Suprapubic skin (tissue), 4 donors: ENCODE measurements at regions not wholly inside any gene's neighbourhood (a gene's known extent, or its start where the extent isn't known, plus 50 kb on each side); places are given as distances from the start of the nearest gene placed in this dataset.
"Not testable (repeated sequence)": the region's sequence is repeated elsewhere in the genome, so short reads cannot be mapped to it uniquely, and the experiment has no call there.

Experiments used
- DNase-seq, 2 donors: peaks; one replicate each; pipeline ENCODE4 v3.0.0-alpha.2; 2019; ENCODE audit warnings: low spot score in 2 of 2
- H3K27ac ChIP-seq: fragments of 200-600 bp; sonication (generic); one replicate; pipeline ENCODE4 v1.5.1; 2019
- H3K27me3 ChIP-seq: fragments of 200-600 bp; sonication (generic); one replicate; pipeline ENCODE4 v1.5.1; 2019
- H3K36me3 ChIP-seq: fragments of 200-600 bp; sonication (generic); one replicate; pipeline ENCODE4 v1.5.1; 2019
- H3K4me1 ChIP-seq: fragments of 200-600 bp; sonication (generic); one replicate; pipeline ENCODE4 v1.5.1; 2019
- H3K4me3 ChIP-seq: fragments of 200-600 bp; sonication (generic); one replicate; pipeline ENCODE4 v1.5.1; 2019; ENCODE audit warnings: mild to moderate bottlenecking
- H3K9me3 ChIP-seq: fragments of 200-600 bp; sonication (generic); one replicate; pipeline ENCODE4 v1.5.1; 2019
- CTCF ChIP-seq, 2 donors: fragments of 200-600 bp in 1 of 2; fragments of 450-650 bp in 1 of 2; sonication (generic) in 1 of 2; IDR thresholded peaks; one replicate each; pipeline ENCODE4 v1.5.1; 2016 to 2019; ENCODE audit warnings: antibody characterized with exemption in 2 of 2, mild to moderate bottlenecking in 1 of 2, moderate library complexity in 1 of 2
- EP300 ChIP-seq: sonication (generic); formaldehyde crosslinking; IDR thresholded peaks from one replicate; pipeline ENCODE4 v1.6.1; 2017; ENCODE audit warnings: antibody characterized with exemption
- POLR2A ChIP-seq, 2 donors: fragments of 450-650 bp; IDR thresholded peaks; one replicate each; pipeline ENCODE4 v1.6.1; 2017; ENCODE audit warnings: antibody characterized with exemption in 2 of 2, mild to moderate bottlenecking in 2 of 2, moderate library complexity in 2 of 2
- POLR2AphosphoS5 ChIP-seq, 3 donors: sonication (generic); formaldehyde crosslinking; IDR thresholded peaks; one replicate each; pipeline ENCODE4 v1.6.1; 2017; ENCODE audit warnings: antibody characterized with exemption in 3 of 3
- WGBS: methylation state at CpG from one replicate; pipeline ENCODE4 v1.1.5; 2018; 5-methylcytosine and 5-hydroxymethylcytosine counted together

GRCh38 chr11:135008001-135008405 is 596.0 kb upstream of the B3GAT1 start:
- 15% methylated on average over 4 of the region's 4 CpGs for WGBS
- DNase-seq = no peak
- Histone ChIP-seq H3K36me3 (no peaks in the 10 kb centered on the region), H3K4me1 (no peaks in the 10 kb centered on the region), H3K27ac (no peak overlapping the region), H3K9me3 (no peaks in the 10 kb centered on the region), H3K27me3 (peaks cover 5% of the 10 kb centered on the region), H3K4me3 (no peak overlapping the region)
- TF ChIP-seq CTCF (IDR thresholded peaks at IDR 0.05) (no peak), EP300 (no peak), POLR2AphosphoS5 (IDR thresholded peaks at IDR 0.05) (no peak), POLR2A (IDR thresholded peaks at IDR 0.05) (no peak)

GRCh38 chr11:135006800-135007199 is 594.8 kb upstream of the B3GAT1 start:
- DNase-seq = no peak
- Histone ChIP-seq H3K36me3 (no peaks in the 10 kb centered on the region), H3K4me3 (no peak overlapping the region), H3K4me1 (no peaks in the 10 kb centered on the region), H3K27me3 (peaks cover 5% of the 10 kb centered on the region), H3K9me3 (no peaks in the 10 kb centered on the region), H3K27ac (no peak overlapping the region)
- no peak for TF ChIP-seq CTCF (IDR thresholded peaks at IDR 0.05)
- no peak for TF ChIP-seq POLR2AphosphoS5 (IDR thresholded peaks at IDR 0.05)
- TF ChIP-seq EP300 = no peak
- no peak for TF ChIP-seq POLR2A (IDR thresholded peaks at IDR 0.05)
- WGBS = 58% methylated on average over 4 of the region's 4 CpGs

GRCh38 chr11:135004495-135004894 is 592.5 kb upstream of the B3GAT1 start:
- 35% methylated on average over 5 of the region's 5 CpGs for WGBS
- Histone ChIP-seq H3K9me3 (no peaks in the 10 kb centered on the region), H3K4me1 (no peaks in the 10 kb centered on the region), H3K27ac (no peak overlapping the region), H3K36me3 (no peaks in the 10 kb centered on the region), H3K27me3 (peaks cover 5% of the 10 kb centered on the region), H3K4me3 (no peak overlapping the region)
- TF ChIP-seq POLR2A (IDR thresholded peaks at IDR 0.05) = no peak
- no peak for TF ChIP-seq POLR2AphosphoS5 (IDR thresholded peaks at IDR 0.05)
- no peak for TF ChIP-seq EP300
- no peak for TF ChIP-seq CTCF (IDR thresholded peaks at IDR 0.05)
- DNase-seq = no peak

- DNase-seq = no peak
- H3K27me3 ChIP-seq = peaks cover 5% of the 10 kb centered on the region
- no peak overlapping the region for H3K27ac ChIP-seq
- H3K9me3 ChIP-seq = no peaks in the 10 kb centered on the region
- H3K4me1 ChIP-seq = no peaks in the 10 kb centered on the region
- no peak overlapping the region for H3K4me3 ChIP-seq
- H3K36me3 ChIP-seq = no peaks in the 10 kb centered on the region
- TF ChIP-seq POLR2AphosphoS5 (IDR thresholded peaks at IDR 0.05) = no peak
- TF ChIP-seq POLR2A (IDR thresholded peaks at IDR 0.05) = no peak
- no peak for TF ChIP-seq CTCF (IDR thresholded peaks at IDR 0.05)
- no peak for TF ChIP-seq EP300
Observed at GRCh38 chr11:135002236-135002635, 590.2 kb upstream of the B3GAT1 start.

- no peak for DNase-seq
- H3K27ac ChIP-seq = no peak overlapping the region
- TF ChIP-seq POLR2AphosphoS5 (IDR thresholded peaks at IDR 0.05) = no peak
- TF ChIP-seq CTCF (IDR thresholded peaks at IDR 0.05) = no peak
- no peak for TF ChIP-seq EP300
Observed at GRCh38 chr11:135001581-135001980, 589.5 kb upstream of the B3GAT1 start.

GRCh38 chr11:135001065-135001464 is 589.0 kb upstream of the B3GAT1 start:
- not testable (repeated sequence) for H3K36me3 ChIP-seq, DNase-seq, H3K4me1 ChIP-seq, H3K4me3 ChIP-seq, H3K27ac ChIP-seq, H3K9me3 ChIP-seq, H3K27me3 ChIP-seq
- WGBS = 71% methylated on average over 5 of the region's 5 CpGs

More at GRCh38 chr11:135001581-135001980, 589.5 kb upstream of the B3GAT1 start:
- H3K27me3 ChIP-seq = peaks cover 3% of the 10 kb centered on the region
- no peaks in the 10 kb centered on the region for H3K9me3 ChIP-seq
- no peak overlapping the region for H3K4me3 ChIP-seq
- no peaks in the 10 kb centered on the region for H3K4me1 ChIP-seq
- H3K36me3 ChIP-seq = no peaks in the 10 kb centered on the region
- WGBS = 92% methylated on average over 2 of the region's 2 CpGs
